ENCODE measurements at regions not wholly inside any gene's neighbourhood (a gene's known extent, or its start where the extent isn't known, plus 50 kb on each side); places are given as distances from the start of the nearest gene placed in this dataset.
"Not testable (repeated sequence)": the region's sequence is repeated elsewhere in the genome, so short reads cannot be mapped to it uniquely, and the experiment has no call there.

DNA sequence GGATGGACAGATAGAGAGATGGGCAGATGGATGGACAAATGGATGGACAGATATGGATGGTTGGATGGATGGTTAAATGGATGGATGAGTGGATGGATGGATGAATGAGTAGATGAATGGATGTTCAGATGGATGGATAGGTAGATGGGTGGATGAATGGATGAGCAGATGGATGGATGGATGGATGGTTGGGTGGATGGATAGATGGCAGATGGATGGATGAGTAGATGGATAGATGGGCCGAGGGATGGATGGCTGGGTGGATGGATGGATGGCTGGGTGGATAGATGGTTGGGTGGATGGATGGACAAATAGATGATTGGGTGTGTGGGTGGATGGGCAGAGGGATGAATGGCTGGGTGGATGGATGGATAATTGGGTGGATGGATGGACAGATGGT lies 98.9 kb upstream of the OTOS start:
- no peak overlapping the region for H3K9ac ChIP-seq (ENCODE audit: low read length in 5 of 5)
- H3K27me3 ChIP-seq (ENCODE audit: control insufficient read depth in 5 of 5, insufficient read depth in 4 of 5, low read length in 5 of 5) = no peaks in the 10 kb centered on the region
- H3K27ac ChIP-seq (ENCODE audit: low read depth, low read length) = no peak overlapping the region
- no peaks in the 10 kb centered on the region for H3K36me3 ChIP-seq (ENCODE audit: control insufficient read depth in 5 of 5, insufficient read depth in 5 of 5, low read length in 5 of 5)
- peaks cover 0 to 6% (median 5%) of the 10 kb centered on the region in 5 donors for H3K4me1 ChIP-seq (ENCODE audit: control insufficient read depth in 5 of 5, insufficient read depth in 5 of 5, low read length in 5 of 5)
- no peak overlapping the region for H3K4me3 ChIP-seq (ENCODE audit: low read depth in 1 of 5, low read length in 5 of 5)
- H3K9me3 ChIP-seq (ENCODE audit: control insufficient read depth in 5 of 5, low read length in 5 of 5) = no peaks in the 10 kb centered on the region

DNA sequence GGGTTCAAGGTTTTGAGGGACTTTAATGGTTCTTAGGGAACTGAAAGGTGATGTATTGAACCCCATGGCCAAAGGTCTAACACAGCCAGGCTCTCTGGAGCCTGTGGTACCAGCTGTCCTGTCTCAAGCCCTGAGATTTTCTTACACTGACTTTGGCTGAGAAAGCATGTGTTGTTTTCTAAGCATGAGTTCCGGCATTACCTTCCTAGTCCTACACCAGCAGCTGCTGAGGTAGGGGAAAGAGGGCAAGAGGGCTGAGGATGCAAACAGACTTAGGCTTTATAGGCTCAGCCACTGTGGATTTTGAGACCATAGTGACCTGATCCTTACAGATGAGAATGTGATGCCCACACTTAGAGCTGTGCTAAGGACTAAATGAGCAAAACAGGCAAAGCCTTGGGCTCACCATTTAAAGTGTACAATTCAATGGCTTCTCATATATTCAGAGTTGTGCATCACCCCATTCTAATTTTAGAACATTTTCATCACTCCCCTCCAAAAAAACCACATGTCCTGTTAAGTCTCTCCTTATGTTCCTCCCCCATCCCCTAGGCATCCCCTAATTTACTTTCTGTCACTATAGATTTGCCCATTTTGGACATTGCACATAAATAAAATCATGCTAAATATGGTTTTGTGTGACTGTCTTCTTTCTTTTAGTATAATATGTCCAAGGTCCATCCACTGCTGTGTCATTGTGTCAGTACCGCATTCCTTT lies 99.7 kb upstream of the OTOS start:
- no peak overlapping the region for H3K9ac ChIP-seq (ENCODE audit: low read length in 5 of 5)
- peaks cover 0 to 12% (median 5%) of the 10 kb centered on the region in 5 donors for H3K4me1 ChIP-seq (ENCODE audit: control insufficient read depth in 5 of 5, insufficient read depth in 5 of 5, low read length in 5 of 5)
- H3K36me3 ChIP-seq (ENCODE audit: control insufficient read depth in 5 of 5, insufficient read depth in 5 of 5, low read length in 5 of 5) = no peaks in the 10 kb centered on the region
- no peaks in the 10 kb centered on the region for H3K27me3 ChIP-seq (ENCODE audit: control insufficient read depth in 5 of 5, insufficient read depth in 4 of 5, low read length in 5 of 5)
- H3K27ac ChIP-seq (ENCODE audit: low read depth, low read length) = no peak overlapping the region
- no peaks in the 10 kb centered on the region for H3K9me3 ChIP-seq (ENCODE audit: control insufficient read depth in 5 of 5, low read length in 5 of 5)
- no peak overlapping the region for H3K4me3 ChIP-seq (ENCODE audit: low read depth in 1 of 5, low read length in 5 of 5)

DNA sequence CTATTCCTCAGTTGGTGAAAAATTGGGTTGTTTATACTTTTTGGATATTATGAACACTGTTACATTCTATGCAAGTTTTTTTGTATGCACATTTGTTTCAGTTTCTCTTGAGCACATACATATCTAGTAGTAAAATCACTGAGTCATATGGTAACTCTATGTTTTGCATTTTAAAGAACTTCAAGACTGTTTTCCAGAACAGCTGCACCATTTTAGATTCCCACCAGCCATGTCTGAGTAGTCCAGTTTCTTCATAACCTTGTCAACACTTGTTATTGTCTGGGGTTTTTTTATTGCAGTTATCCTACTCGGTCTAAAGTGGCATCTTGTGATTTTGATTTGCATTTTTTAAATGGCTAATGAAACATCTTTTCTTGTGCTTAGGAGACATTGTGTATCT lies 100.3 kb upstream of the OTOS start:
- H3K9me3 ChIP-seq (ENCODE audit: control insufficient read depth in 5 of 5, low read length in 5 of 5) = no peaks in the 10 kb centered on the region
- H3K9ac ChIP-seq (ENCODE audit: low read length in 5 of 5) = no peak overlapping the region
- H3K27me3 ChIP-seq (ENCODE audit: control insufficient read depth in 5 of 5, insufficient read depth in 4 of 5, low read length in 5 of 5) = no peaks in the 10 kb centered on the region
- H3K36me3 ChIP-seq (ENCODE audit: control insufficient read depth in 5 of 5, insufficient read depth in 5 of 5, low read length in 5 of 5) = no peaks in the 10 kb centered on the region
- H3K4me1 ChIP-seq (ENCODE audit: control insufficient read depth in 5 of 5, insufficient read depth in 5 of 5, low read length in 5 of 5) = peaks cover 0 to 18% (median 10%) of the 10 kb centered on the region in 5 donors
- H3K27ac ChIP-seq (ENCODE audit: low read depth, low read length) = no peak overlapping the region
- H3K4me3 ChIP-seq (ENCODE audit: low read depth in 1 of 5, low read length in 5 of 5) = no peak overlapping the region

DNA sequence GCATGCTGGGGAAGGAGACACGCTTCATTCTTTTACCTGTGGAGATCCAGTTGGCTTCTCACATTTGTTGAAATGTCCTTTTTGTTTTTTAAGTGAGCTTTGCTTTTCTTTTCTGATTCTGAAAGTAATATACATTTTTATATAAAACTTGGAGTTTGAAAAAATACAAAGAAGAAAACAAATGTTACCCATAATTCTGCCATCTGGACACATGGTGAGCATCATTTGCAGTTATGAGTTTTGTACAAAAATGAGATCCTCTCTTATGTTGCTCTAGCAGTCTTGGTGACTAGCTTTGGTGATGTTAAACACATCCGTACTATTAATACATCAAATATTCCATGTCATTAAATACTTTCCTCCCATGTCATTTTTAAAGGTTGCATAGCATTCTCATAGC lies 101.1 kb upstream of the OTOS start:
- Histone ChIP-seq H3K4me1 (ENCODE audit: control insufficient read depth in 5 of 5, insufficient read depth in 5 of 5, low read length in 5 of 5) (peaks cover 0 to 22% (median 11%) of the 10 kb centered on the region in 5 donors), H3K27ac (ENCODE audit: low read depth, low read length) (no peak overlapping the region), H3K9me3 (ENCODE audit: control insufficient read depth in 5 of 5, low read length in 5 of 5) (no peaks in the 10 kb centered on the region), H3K27me3 (ENCODE audit: control insufficient read depth in 5 of 5, insufficient read depth in 4 of 5, low read length in 5 of 5) (no peaks in the 10 kb centered on the region), H3K36me3 (ENCODE audit: control insufficient read depth in 5 of 5, insufficient read depth in 5 of 5, low read length in 5 of 5) (no peaks in the 10 kb centered on the region), H3K9ac (ENCODE audit: low read length in 5 of 5) (no peak overlapping the region), H3K4me3 (ENCODE audit: low read depth in 1 of 5, low read length in 5 of 5) (no peak overlapping the region)

DNA sequence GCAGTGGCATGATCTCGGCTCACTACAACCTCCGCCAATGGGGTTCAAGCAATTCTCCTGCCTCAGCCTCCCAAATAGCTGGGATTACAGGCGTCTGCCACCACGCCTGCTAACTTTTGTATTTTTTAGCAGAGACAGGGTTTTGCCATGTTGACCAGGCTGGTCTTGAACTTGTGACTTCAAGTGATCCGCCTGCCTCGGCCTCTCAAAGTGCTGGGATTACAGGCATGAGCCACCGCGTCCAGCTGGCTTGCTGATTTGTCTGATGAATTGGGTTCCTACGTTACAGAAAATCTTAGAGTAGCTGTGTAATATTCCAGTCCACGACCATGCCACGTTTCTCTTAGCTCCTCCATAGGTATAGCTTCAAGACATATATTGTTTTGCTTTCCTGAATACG lies 102.6 kb upstream of the OTOS start:
- H3K27ac ChIP-seq (ENCODE audit: low read depth, low read length); H3K9me3 ChIP-seq (ENCODE audit: control insufficient read depth in 5 of 5, low read length in 5 of 5); H3K36me3 ChIP-seq (ENCODE audit: control insufficient read depth in 5 of 5, insufficient read depth in 5 of 5, low read length in 5 of 5); H3K9ac ChIP-seq (ENCODE audit: low read length in 5 of 5); H3K27me3 ChIP-seq (ENCODE audit: control insufficient read depth in 5 of 5, insufficient read depth in 4 of 5, low read length in 5 of 5); H3K4me3 ChIP-seq (ENCODE audit: low read depth in 1 of 5, low read length in 5 of 5): not testable (repeated sequence)
- peaks cover 0 to 20% (median 6%) of the 10 kb centered on the region in 5 donors for H3K4me1 ChIP-seq (ENCODE audit: control insufficient read depth in 5 of 5, insufficient read depth in 5 of 5, low read length in 5 of 5)

DNA sequence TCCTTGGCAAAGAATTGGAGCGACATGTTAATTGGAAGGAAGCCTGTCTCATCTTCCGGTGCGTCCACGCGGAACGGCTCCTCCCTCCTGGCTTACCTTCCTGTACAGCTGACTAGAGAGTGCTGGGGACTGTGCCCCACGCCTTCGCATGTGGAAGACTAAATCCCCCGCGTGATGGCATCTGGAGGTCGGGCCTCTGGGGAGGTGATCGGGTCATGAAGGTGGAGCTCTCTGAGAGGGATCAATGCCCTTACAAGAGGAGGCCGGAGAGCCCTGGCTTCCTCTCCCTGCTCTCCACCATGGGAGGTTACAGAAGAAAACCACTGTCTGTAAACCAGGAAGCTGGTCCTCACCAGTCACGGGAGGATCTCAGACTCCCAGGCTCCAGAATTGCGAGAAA lies 104.1 kb upstream of the OTOS start:
- peaks cover 0 to 20% (median 6%) of the 10 kb centered on the region in 5 donors for H3K4me1 ChIP-seq (ENCODE audit: control insufficient read depth in 5 of 5, insufficient read depth in 5 of 5, low read length in 5 of 5)

DNA sequence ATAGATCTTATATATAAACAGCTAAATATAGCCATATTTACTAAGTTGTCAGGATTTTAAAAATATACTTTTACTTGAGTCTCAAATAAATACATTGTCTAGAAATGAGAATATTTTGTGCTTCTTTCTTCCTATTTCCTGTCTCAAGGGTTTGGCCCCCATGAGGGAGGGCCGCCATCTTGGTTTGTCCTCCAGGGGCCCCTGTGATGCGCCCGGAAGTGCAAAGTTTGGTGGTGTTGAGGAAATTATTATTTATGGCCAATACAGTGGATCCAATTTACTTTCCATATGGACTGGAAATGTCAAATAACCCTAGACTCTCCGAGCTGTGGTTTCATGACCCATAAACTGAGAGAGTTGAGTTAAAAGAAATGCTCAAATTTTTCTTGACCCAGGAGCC lies 104.7 kb upstream of the OTOS start:
- Histone ChIP-seq H3K27me3 (ENCODE audit: control insufficient read depth in 5 of 5, insufficient read depth in 4 of 5, low read length in 5 of 5) (peaks cover 0 to 6% (median 0%) of the 10 kb centered on the region in 5 donors), H3K36me3 (ENCODE audit: control insufficient read depth in 5 of 5, insufficient read depth in 5 of 5, low read length in 5 of 5) (no peaks in the 10 kb centered on the region), H3K4me3 (ENCODE audit: low read depth in 1 of 5, low read length in 5 of 5) (no peak overlapping the region), H3K27ac (ENCODE audit: low read depth, low read length) (no peak overlapping the region), H3K9me3 (ENCODE audit: control insufficient read depth in 5 of 5, low read length in 5 of 5) (no peaks in the 10 kb centered on the region), H3K9ac (ENCODE audit: low read length in 5 of 5) (no peak overlapping the region), H3K4me1 (ENCODE audit: control insufficient read depth in 5 of 5, insufficient read depth in 5 of 5, low read length in 5 of 5) (peaks cover 0 to 20% (median 6%) of the 10 kb centered on the region in 5 donors)

More for the DNA sequence above, 104.1 kb upstream of the OTOS start:
- Histone ChIP-seq H3K9me3 (ENCODE audit: control insufficient read depth in 5 of 5, low read length in 5 of 5) (no peaks in the 10 kb centered on the region), H3K4me3 (ENCODE audit: low read depth in 1 of 5, low read length in 5 of 5) (no peak overlapping the region), H3K27ac (ENCODE audit: low read depth, low read length) (no peak overlapping the region), H3K9ac (ENCODE audit: low read length in 5 of 5) (no peak overlapping the region), H3K36me3 (ENCODE audit: control insufficient read depth in 5 of 5, insufficient read depth in 5 of 5, low read length in 5 of 5) (no peaks in the 10 kb centered on the region), H3K27me3 (ENCODE audit: control insufficient read depth in 5 of 5, insufficient read depth in 4 of 5, low read length in 5 of 5) (peaks cover 0 to 3% (median 0%) of the 10 kb centered on the region in 5 donors)

DNA sequence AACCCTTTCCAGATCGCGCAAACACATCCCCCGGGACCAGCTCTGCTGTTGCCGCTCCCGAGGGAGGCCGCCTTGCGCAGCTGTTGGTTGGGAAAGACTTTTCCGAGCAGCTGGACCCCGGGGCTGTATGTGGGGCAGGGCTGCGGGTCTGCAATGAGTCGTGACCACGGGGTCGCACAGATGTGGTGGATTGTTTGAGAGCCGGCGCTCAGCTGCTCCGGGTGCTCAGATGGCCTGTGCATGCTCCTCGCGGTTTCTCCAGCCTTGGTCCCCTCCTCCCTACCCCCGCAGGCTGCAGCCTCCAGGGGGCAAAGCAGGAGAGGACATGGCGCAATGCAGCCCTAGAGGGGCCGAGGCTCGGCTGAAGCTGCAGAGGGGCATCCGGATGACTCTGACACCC lies 105.2 kb upstream of the OTOS start:
- no peak overlapping the region for H3K27ac ChIP-seq (ENCODE audit: low read depth, low read length)
- no peak overlapping the region for H3K4me3 ChIP-seq (ENCODE audit: low read depth in 1 of 5, low read length in 5 of 5)
- peaks cover 0 to 6% (median 0%) of the 10 kb centered on the region in 5 donors for H3K27me3 ChIP-seq (ENCODE audit: control insufficient read depth in 5 of 5, insufficient read depth in 4 of 5, low read length in 5 of 5)
- peaks cover 0 to 24% (median 10%) of the 10 kb centered on the region in 5 donors for H3K4me1 ChIP-seq (ENCODE audit: control insufficient read depth in 5 of 5, insufficient read depth in 5 of 5, low read length in 5 of 5)
- no peak overlapping the region for H3K9ac ChIP-seq (ENCODE audit: low read length in 5 of 5)
- H3K36me3 ChIP-seq (ENCODE audit: control insufficient read depth in 5 of 5, insufficient read depth in 5 of 5, low read length in 5 of 5) = no peaks in the 10 kb centered on the region
- H3K9me3 ChIP-seq (ENCODE audit: control insufficient read depth in 5 of 5, low read length in 5 of 5) = no peaks in the 10 kb centered on the region

DNA sequence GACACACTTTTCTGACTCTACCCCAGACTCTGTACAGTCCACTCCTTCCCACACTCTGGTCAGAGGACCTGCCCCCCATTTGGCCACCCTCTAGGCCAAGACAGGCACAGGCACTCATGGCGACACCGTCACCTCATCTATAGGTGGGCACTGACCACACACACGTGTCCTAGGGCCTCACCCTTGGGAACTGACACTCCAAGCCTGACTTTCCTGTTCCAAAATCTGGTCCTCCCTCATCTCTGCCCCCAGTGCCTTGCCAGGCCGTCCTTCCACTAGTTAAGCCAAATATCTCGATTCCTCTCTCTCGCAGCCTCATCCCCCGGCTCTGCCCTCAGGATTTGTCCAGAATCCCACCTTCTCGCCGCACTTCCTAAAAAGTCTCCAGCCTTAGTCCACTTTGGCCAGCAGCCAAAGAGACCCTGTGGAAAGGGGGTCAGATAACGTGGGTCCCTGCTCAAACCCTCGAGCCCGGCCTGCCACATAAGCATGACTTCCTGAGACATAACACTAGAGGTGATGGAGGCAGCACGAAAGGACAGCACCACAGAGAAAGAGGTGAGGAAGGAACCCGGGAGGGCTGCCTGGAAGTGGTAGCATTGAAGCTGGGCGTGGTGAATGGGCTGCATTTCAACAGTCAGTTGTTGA lies 105.8 kb upstream of the OTOS start:
- H3K27me3 ChIP-seq (ENCODE audit: control insufficient read depth in 5 of 5, insufficient read depth in 4 of 5, low read length in 5 of 5) = peaks cover 0 to 6% (median 0%) of the 10 kb centered on the region in 5 donors
- H3K4me1 ChIP-seq (ENCODE audit: control insufficient read depth in 5 of 5, insufficient read depth in 5 of 5, low read length in 5 of 5) = peaks cover 0 to 29% (median 15%) of the 10 kb centered on the region in 5 donors
- no peak overlapping the region for H3K27ac ChIP-seq (ENCODE audit: low read depth, low read length)
- no peak overlapping the region for H3K4me3 ChIP-seq (ENCODE audit: low read depth in 1 of 5, low read length in 5 of 5)
- no peaks in the 10 kb centered on the region for H3K9me3 ChIP-seq (ENCODE audit: control insufficient read depth in 5 of 5, low read length in 5 of 5)
- no peaks in the 10 kb centered on the region for H3K36me3 ChIP-seq (ENCODE audit: control insufficient read depth in 5 of 5, insufficient read depth in 5 of 5, low read length in 5 of 5)
- H3K9ac ChIP-seq (ENCODE audit: low read length in 5 of 5) = no peak overlapping the region

DNA sequence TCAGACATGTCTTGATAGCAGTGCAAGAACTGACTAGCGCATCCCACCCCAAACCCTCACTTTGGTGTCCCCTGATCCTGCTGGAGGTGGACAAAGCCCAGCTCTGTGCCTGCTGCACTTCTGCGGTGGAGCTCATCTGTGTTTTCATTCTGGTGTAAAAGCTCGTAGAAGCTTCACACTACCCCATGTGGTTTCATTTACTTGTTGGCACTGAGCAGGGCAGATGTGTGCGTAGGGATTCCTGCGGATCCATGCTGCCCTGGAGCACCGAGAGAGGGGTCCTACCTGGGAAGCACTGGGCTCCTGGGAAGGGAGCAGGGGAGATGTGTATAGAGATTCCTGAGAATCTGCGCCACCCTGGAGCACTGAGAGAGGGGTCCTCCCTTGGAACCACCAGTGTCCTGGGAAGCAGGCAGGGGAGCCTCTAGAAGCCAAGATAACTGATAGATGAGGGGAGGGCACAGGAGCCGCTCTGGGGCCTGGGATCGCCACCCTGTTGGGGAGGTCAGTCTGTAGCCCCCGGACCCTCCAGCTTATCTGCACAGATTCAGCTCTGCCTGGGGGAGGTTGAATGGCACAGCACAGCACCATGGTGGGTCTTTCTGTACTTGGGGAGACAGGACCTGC lies 106.9 kb upstream of the OTOS start:
- no peaks in the 10 kb centered on the region for H3K9me3 ChIP-seq (ENCODE audit: control insufficient read depth in 5 of 5, low read length in 5 of 5)
- H3K4me3 ChIP-seq (ENCODE audit: low read depth in 1 of 5, low read length in 5 of 5) = no peak overlapping the region
- no peak overlapping the region for H3K9ac ChIP-seq (ENCODE audit: low read length in 5 of 5)
- H3K27me3 ChIP-seq (ENCODE audit: control insufficient read depth in 5 of 5, insufficient read depth in 4 of 5, low read length in 5 of 5) = peaks cover 0 to 6% (median 0%) of the 10 kb centered on the region in 5 donors
- H3K36me3 ChIP-seq (ENCODE audit: control insufficient read depth in 5 of 5, insufficient read depth in 5 of 5, low read length in 5 of 5) = no peaks in the 10 kb centered on the region
- H3K4me1 ChIP-seq (ENCODE audit: control insufficient read depth in 5 of 5, insufficient read depth in 5 of 5, low read length in 5 of 5) = peaks cover 0 to 36% (median 18%) of the 10 kb centered on the region in 5 donors
- H3K27ac ChIP-seq (ENCODE audit: low read depth, low read length) = no peak overlapping the region

Measured in subcutaneous abdominal adipose tissue (tissue), 5 donors.